ENCODE measurements at regions not wholly inside any gene's neighbourhood (a gene's known extent, or its start where the extent isn't known, plus 50 kb on each side); places are given as distances from the start of the nearest gene placed in this dataset.

DNA sequence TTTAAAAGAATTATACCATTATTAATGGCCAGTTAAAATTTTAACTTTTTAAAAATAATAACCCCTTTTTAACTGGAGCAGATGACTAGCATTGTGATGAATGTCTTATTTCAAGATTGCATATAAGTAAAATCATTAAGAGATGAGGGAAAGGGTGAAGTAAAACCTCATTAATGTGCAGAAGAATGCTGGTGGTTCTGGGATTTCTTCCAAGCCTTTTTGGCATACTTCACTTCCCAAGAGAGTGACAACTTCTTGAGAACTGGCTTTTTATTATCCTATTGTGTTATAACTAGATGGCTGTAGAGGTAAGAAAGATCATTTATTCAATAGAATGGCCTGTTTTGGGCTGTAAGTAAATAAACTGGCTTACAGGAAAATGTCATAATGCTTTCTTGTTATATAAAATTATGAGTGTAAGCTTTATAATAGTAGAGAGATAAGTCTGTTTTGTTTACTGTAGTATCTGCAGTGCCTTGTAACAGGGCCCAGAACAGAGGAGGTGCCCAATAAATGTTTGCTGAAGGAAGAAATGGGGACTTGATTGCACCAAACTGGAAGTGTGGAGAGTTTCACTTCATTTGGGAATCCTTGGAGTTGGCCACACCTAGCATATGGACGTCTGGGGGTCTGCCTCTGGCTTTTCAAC, 242.9 kb upstream of the PITX2 start:
- no peaks in the 10 kb centered on the region for H3K36me3 ChIP-seq (ENCODE audit: control insufficient read depth in 2 of 3, insufficient read depth in 3 of 3, low read length in 3 of 3)
- H3K9ac ChIP-seq (ENCODE audit: low read length in 3 of 3): no peak overlapping the region
- DNase-seq (no peak), FAIRE-seq (no peak)
- H3K27ac ChIP-seq (ENCODE audit: low read depth in 2 of 2, low read length in 2 of 2): no peak overlapping the region
- H3K27me3 ChIP-seq (ENCODE audit: control insufficient read depth, insufficient read depth, low read length): no peaks in the 10 kb centered on the region
- TF ChIP-seq, protein P1, sequence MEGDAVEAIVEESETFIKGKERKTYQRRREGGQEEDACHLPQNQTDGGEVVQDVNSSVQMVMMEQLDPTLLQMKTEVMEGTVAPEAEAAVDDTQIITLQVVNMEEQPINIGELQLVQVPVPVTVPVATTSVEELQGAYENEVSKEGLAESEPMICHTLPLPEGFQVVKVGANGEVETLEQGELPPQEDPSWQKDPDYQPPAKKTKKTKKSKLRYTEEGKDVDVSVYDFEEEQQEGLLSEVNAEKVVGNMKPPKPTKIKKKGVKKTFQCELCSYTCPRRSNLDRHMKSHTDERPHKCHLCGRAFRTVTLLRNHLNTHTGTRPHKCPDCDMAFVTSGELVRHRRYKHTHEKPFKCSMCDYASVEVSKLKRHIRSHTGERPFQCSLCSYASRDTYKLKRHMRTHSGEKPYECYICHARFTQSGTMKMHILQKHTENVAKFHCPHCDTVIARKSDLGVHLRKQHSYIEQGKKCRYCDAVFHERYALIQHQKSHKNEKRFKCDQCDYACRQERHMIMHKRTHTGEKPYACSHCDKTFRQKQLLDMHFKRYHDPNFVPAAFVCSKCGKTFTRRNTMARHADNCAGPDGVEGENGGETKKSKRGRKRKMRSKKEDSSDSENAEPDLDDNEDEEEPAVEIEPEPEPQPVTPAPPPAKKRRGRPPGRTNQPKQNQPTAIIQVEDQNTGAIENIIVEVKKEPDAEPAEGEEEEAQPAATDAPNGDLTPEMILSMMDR (IDR thresholded peaks at IDR 0.05; ENCODE audit: borderline replicate concordance, extremely low read depth, insufficient read depth): no peak
- H3K4me3 ChIP-seq (ENCODE audit: low read length in 3 of 3): no peak overlapping the region
- intact Hi-C loops (cut with DNase I): no loop called here
- H3K4me1 ChIP-seq (ENCODE audit: control insufficient read depth in 2 of 3, insufficient read depth in 2 of 3, low read depth in 1 of 3, low read length in 3 of 3): no peaks in the 10 kb centered on the region
- no peaks in the 10 kb centered on the region for H3K9me3 ChIP-seq (ENCODE audit: control insufficient read depth in 2 of 3, insufficient read depth in 1 of 3, low read length in 3 of 3)

DNA sequence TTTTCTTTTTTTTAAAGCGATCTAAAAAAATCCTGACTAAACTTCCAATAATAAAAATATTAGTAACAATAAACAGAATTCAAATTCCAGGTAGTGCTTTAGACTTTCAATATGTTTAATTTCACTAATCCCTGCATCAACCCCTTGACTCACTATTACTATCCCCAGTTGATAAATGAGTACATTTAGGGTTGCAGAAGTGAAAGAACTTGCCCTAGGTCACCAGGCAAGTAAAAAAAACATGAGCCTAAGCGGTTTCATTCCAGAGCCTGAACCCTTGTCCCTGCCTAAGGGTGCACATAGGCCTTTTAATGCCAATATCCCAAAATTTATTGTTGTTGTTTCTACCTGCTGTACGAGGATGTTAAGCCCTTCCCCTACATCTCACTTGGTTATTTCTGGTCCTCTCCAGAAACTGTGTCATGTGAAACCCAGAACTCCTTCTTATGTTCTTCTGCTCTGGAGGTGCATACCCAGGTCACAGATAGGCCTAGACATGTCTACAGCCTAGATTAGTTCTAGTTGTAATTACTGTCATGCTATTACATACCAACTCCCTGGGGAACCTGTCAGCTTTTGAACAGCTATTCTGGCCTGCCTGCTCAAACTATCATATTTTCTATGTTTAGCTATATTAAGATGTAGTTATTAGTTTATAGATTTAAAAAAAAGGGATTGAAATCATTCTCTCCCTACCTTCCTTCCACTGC, 244.5 kb upstream of the PITX2 start:
- no peak overlapping the region for H3K27ac ChIP-seq (ENCODE audit: low read depth in 2 of 2, low read length in 2 of 2)
- no peak overlapping the region for H3K9ac ChIP-seq (ENCODE audit: low read length in 3 of 3)
- FAIRE-seq: no peak
- intact Hi-C loops (cut with DNase I): no loop called here
- H3K4me3 ChIP-seq (ENCODE audit: low read length in 3 of 3): no peak overlapping the region
- no peak for DNase-seq
- H3K36me3 ChIP-seq (ENCODE audit: control insufficient read depth in 2 of 3, insufficient read depth in 3 of 3, low read length in 3 of 3): no peaks in the 10 kb centered on the region
- H3K27me3 ChIP-seq (ENCODE audit: control insufficient read depth, insufficient read depth, low read length): no peaks in the 10 kb centered on the region
- no peaks in the 10 kb centered on the region for H3K9me3 ChIP-seq (ENCODE audit: control insufficient read depth in 2 of 3, insufficient read depth in 1 of 3, low read length in 3 of 3)
- H3K4me1 ChIP-seq (ENCODE audit: control insufficient read depth in 2 of 3, insufficient read depth in 2 of 3, low read depth in 1 of 3, low read length in 3 of 3): no peaks in the 10 kb centered on the region
- TF ChIP-seq, protein P1 (IDR thresholded peaks at IDR 0.05; ENCODE audit: borderline replicate concordance, extremely low read depth, insufficient read depth): no peak

DNA sequence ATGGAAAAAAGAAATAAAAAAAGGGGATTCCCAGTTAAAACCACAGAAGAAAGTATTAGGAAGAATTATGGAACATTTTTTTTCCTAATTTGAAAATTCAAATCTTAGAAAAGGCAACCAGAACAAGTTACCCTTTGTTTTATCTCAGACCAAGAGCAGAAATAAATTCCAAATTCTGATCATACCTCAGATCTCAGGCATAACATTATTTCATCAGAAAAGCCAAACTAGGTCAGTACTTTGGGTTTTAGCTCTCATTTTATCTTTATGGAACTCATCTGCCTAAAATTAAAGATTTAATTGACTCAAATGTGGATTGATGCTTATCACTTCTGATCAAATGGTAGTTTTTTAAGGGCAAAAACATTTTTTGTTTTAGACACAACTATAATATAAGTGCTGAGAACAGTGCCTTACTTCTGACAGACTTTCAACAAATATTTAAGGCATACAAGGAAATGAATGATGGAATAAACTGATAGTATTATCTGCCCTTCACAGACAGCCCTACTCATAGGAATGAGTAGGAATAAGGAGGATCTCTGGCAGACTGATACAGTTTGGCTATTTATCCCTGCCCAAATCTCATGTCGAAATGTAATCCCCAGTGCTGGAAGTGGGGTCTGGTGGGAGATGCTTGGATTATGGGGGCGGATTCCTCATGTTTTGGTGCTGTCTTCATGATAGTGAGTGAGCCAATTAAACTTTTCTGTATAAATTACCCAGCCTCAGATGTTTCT, 245.3 kb upstream of the PITX2 start:
- intact Hi-C loops (cut with DNase I): no loop called here
- Histone ChIP-seq H3K36me3 (ENCODE audit: control insufficient read depth in 2 of 3, insufficient read depth in 3 of 3, low read length in 3 of 3) (no peaks in the 10 kb centered on the region), H3K4me3 (ENCODE audit: low read length in 3 of 3) (no peak overlapping the region), H3K27me3 (ENCODE audit: control insufficient read depth, insufficient read depth, low read length) (no peaks in the 10 kb centered on the region), H3K27ac (ENCODE audit: low read depth in 2 of 2, low read length in 2 of 2) (no peak overlapping the region), H3K4me1 (ENCODE audit: control insufficient read depth in 2 of 3, insufficient read depth in 2 of 3, low read depth in 1 of 3, low read length in 3 of 3) (no peaks in the 10 kb centered on the region), H3K9me3 (ENCODE audit: control insufficient read depth in 2 of 3, insufficient read depth in 1 of 3, low read length in 3 of 3) (no peaks in the 10 kb centered on the region), H3K9ac (ENCODE audit: low read length in 3 of 3) (no peak overlapping the region)
- no peak for FAIRE-seq
- TF ChIP-seq, protein P1 (IDR thresholded peaks at IDR 0.05; ENCODE audit: borderline replicate concordance, extremely low read depth, insufficient read depth): no peak
- DNase-seq: no peak
